IMR-90 (cell line): ENCODE measurements at regions not wholly inside any gene's neighbourhood (a gene's known extent, or its start where the extent isn't known, plus 50 kb on each side); places are given as distances from the start of the nearest gene placed in this dataset.
"Not testable (repeated sequence)": the region's sequence is repeated elsewhere in the genome, so short reads cannot be mapped to it uniquely, and the experiment has no call there.

Source experiments
- ATAC-seq: fragments of 200-7000 bp; cut with Tn5 transposase; 2 replicates; pipeline ENCODE4 v1.9.1; 2020; ENCODE audit warnings: low read depth, mild to moderate bottlenecking, moderate library complexity
- BruUV-seq: library from RNA; stranded (reverse); fragments of 400-500 nt; replicated peaks from 2 replicates; lab custom pipeline; 2021; lab: Mats Ljungman, UMichigan
- CTCF ChIA-PET: fragments of 300-600 bp; formaldehyde crosslinking; extraction: SDS; loops from one replicate; lab custom pipeline; 2021; ENCODE audit warnings: antibody characterized with exemption; lab: Yijun Ruan, JAX
- POLR2A ChIA-PET: fragments of 300-600 bp; sonication (Branson Sonifier 250); formaldehyde crosslinking; loops from one replicate; lab custom pipeline; 2022; ENCODE audit warnings: antibody characterized with exemption; ENCODE audit not compliant: unreplicated experiment; lab: Charles Lee
- DNase-seq: peaks from one replicate; pipeline ENCODE4 v3.0.0; 2013
- H2AFZ ChIP-seq: replicated peaks from 2 replicates; pipeline ENCODE3; 2013; ENCODE audit warnings: low read length, mild to moderate bottlenecking; ENCODE audit not compliant: poor library complexity
- H2AK5ac ChIP-seq: 2 replicates; pipeline ENCODE4 v1.6.1; 2013; ENCODE audit warnings: low read depth, low read length, inconsistent platforms
- H2AK9ac ChIP-seq: replicated peaks from 2 replicates; pipeline ENCODE3; 2013; ENCODE audit warnings: mild to moderate bottlenecking, low read depth, low read length, moderate library complexity; ENCODE audit not compliant: poor library complexity
- H2BK120ac ChIP-seq: 2 replicates; pipeline ENCODE4 v1.6.1; 2013; ENCODE audit warnings: low read depth, low read length, inconsistent platforms
- H2BK15ac ChIP-seq: 3 replicates; pipeline ENCODE4 v1.6.1; 2013; ENCODE audit warnings: low read depth, low read length, inconsistent platforms
- H2BK20ac ChIP-seq: 2 replicates; pipeline ENCODE4 v1.6.1; 2013; ENCODE audit warnings: low read depth, mild to moderate bottlenecking, inconsistent platforms, low read length, moderate library complexity
- H2BK5ac ChIP-seq: 2 replicates; pipeline ENCODE4 v1.6.1; 2013; ENCODE audit warnings: mild to moderate bottlenecking, low read depth, low read length, inconsistent platforms; ENCODE audit not compliant: poor library complexity, severe bottlenecking
- H3K14ac ChIP-seq: replicated peaks from 2 replicates; pipeline ENCODE4 v1.6.1; 2013; ENCODE audit warnings: low read depth, low read length, inconsistent platforms
- H3K18ac ChIP-seq: 2 replicates; pipeline ENCODE4 v1.6.1; 2013; ENCODE audit warnings: low read depth, low read length, control low read depth
- H3K23ac ChIP-seq: 2 replicates; pipeline ENCODE4 v1.6.1; 2013; ENCODE audit warnings: low read depth, low read length, inconsistent platforms
- H3K27ac ChIP-seq: 2 replicates; pipeline ENCODE4 v1.5.1; 2013; ENCODE audit warnings: mild to moderate bottlenecking, control low read depth, low read length; ENCODE audit not compliant: insufficient read depth
- H3K27me3 ChIP-seq: 2 replicates; pipeline ENCODE4 v1.6.1; 2013; ENCODE audit warnings: low read length; ENCODE audit not compliant: control insufficient read depth, insufficient read depth
- H3K36me3 ChIP-seq: 2 replicates; pipeline ENCODE4 v1.6.1; 2013; ENCODE audit warnings: low read length, mixed read lengths; ENCODE audit not compliant: control insufficient read depth, insufficient read depth
- H3K4ac ChIP-seq: 2 replicates; pipeline ENCODE4 v1.6.1; 2013; ENCODE audit warnings: low read depth, low read length, inconsistent platforms
- H3K4me1 ChIP-seq: 2 replicates; pipeline ENCODE4 v1.6.1; 2013; ENCODE audit warnings: low read length, mixed read lengths; ENCODE audit not compliant: control insufficient read depth, insufficient read depth
- H3K4me2 ChIP-seq: 2 replicates; pipeline ENCODE4 v1.6.1; 2013; ENCODE audit warnings: low read depth, mild to moderate bottlenecking, control low read depth, low read length, moderate library complexity
- H3K4me3 ChIP-seq: 2 replicates; pipeline ENCODE4 v1.5.1; 2013; ENCODE audit warnings: low read depth, mild to moderate bottlenecking, control low read depth, low read length, moderate library complexity; ENCODE audit not compliant: insufficient read depth
- H3K56ac ChIP-seq: 2 replicates; pipeline ENCODE4 v1.6.1; 2013; ENCODE audit warnings: low read length, inconsistent platforms; ENCODE audit not compliant: insufficient read depth; ENCODE audit errors: extremely low read depth
- H3K79me1 ChIP-seq, 2 experiments: 2 replicates each; pipeline ENCODE4 v1.6.1; 2013; ENCODE audit warnings: low read length in 2 of 2, inconsistent platforms in 1 of 2, low read depth in 1 of 2
- H3K9ac ChIP-seq: 2 replicates; pipeline ENCODE4 v1.6.1; 2013; ENCODE audit warnings: low read depth, low read length, control low read depth
- H3K9me1 ChIP-seq: 2 replicates; pipeline ENCODE4 v1.6.1; 2013; ENCODE audit warnings: low read length, inconsistent platforms; ENCODE audit not compliant: insufficient read depth
- H3K9me3 ChIP-seq: 2 replicates; pipeline ENCODE4 v1.6.1; 2013; ENCODE audit warnings: low read length; ENCODE audit not compliant: control insufficient read depth, insufficient read depth
- H4K20me1 ChIP-seq: 2 replicates; pipeline ENCODE4 v1.6.1; 2013; ENCODE audit warnings: low read length, inconsistent platforms; ENCODE audit not compliant: insufficient read depth
- H4K5ac ChIP-seq: 2 replicates; pipeline ENCODE4 v1.6.1; 2013; ENCODE audit warnings: mild to moderate bottlenecking, low read depth, low read length, control low read depth
- H4K8ac ChIP-seq, 2 experiments: 2 replicates each; pipeline ENCODE4 v1.6.1; 2013; ENCODE audit warnings: low read depth in 2 of 2, low read length in 2 of 2, control low read depth in 1 of 2, inconsistent platforms in 1 of 2
- H4K91ac ChIP-seq: 2 replicates; pipeline ENCODE4 v1.6.1; 2013; ENCODE audit warnings: low read depth, low read length, inconsistent platforms; ENCODE audit not compliant: insufficient read depth
- BHLHE40 ChIP-seq: fragments of 150-350 bp; IDR thresholded peaks from 2 replicates; pipeline ENCODE4 v1.6.1; 2016; ENCODE audit warnings: mild to moderate bottlenecking, low read depth, low read length
- SMC3 ChIP-seq: fragments of 150-350 bp; IDR thresholded peaks from 2 replicates; pipeline ENCODE4 v1.6.1; 2016; ENCODE audit warnings: low read depth, mild to moderate bottlenecking, antibody characterized with exemption, low read length, moderate library complexity
- WGBS, 2 experiments: methylation state at CpG; one replicate each; pipeline versions ENCODE4 v1.1.5 to v1.1.7; 2013; ENCODE audit warnings: missing lambda C conversion rate in 2 of 2; ENCODE audit not compliant: insufficient read length in 1 of 2; ENCODE audit errors: extremely low coverage in 2 of 2; 5-methylcytosine and 5-hydroxymethylcytosine counted together
- dilution Hi-C: fragments of 300-500 bp; cut with HindIII; formaldehyde crosslinking; loops from one replicate; pipeline ENCODE4 v1.14.3; 2018; ENCODE audit warnings: low sequenced_read_pairs; ENCODE audit not compliant: unreplicated experiment
- in situ Hi-C: fragments of 300-500 bp; cut with MboI; formaldehyde crosslinking; loops from 3 replicates; pipeline ENCODE4 v1.14.3; 2019; ENCODE audit warnings: low sequenced_read_pairs, inconsistent platforms, mixed read lengths
- intact Hi-C: fragments of 100-400 bp; cut with micrococcal nuclease; formaldehyde crosslinking; loops from 2 replicates; pipeline ENCODE4 v1.10.0; 2022

GRCh38 chr16:59522826-59523225, 788.7 kb upstream of the GOT2 start (continued):
- TF ChIP-seq SMC3 = no peak
- no peak for TF ChIP-seq BHLHE40

GRCh38 chr16:59518721-59519120, 784.6 kb upstream of the GOT2 start:
- H3K14ac ChIP-seq, dilution Hi-C loops, H4K20me1 ChIP-seq, H2AFZ ChIP-seq, CTCF ChIA-PET, POLR2A ChIA-PET, intact Hi-C loops, H3K36me3 ChIP-seq, H3K9me3 ChIP-seq, H3K4me3 ChIP-seq, H3K27ac ChIP-seq, H3K9ac ChIP-seq, H2BK15ac ChIP-seq, H3K18ac ChIP-seq, H2BK20ac ChIP-seq, H4K91ac ChIP-seq, H2AK5ac ChIP-seq, H2BK5ac ChIP-seq, H3K4me2 ChIP-seq, H4K5ac ChIP-seq, H2AK9ac ChIP-seq, H3K56ac ChIP-seq, DNase-seq, BruUV-seq, H4K8ac ChIP-seq, ATAC-seq, H3K23ac ChIP-seq, in situ Hi-C loops, H3K4ac ChIP-seq, H3K79me1 ChIP-seq, H2BK120ac ChIP-seq, H3K4me1 ChIP-seq, H3K9me1 ChIP-seq, H3K27me3 ChIP-seq: not testable (repeated sequence)
- 10% methylated on average over 2 of the region's 5 CpGs; no CpG with 5 or more reads in 1 of the 2 experiments for WGBS, 2 experiments
